ENCODE measurements at regions not wholly inside any gene's neighbourhood (a gene's known extent, or its start where the extent isn't known, plus 50 kb on each side); places are given as distances from the start of the nearest gene placed in this dataset.

DNA sequence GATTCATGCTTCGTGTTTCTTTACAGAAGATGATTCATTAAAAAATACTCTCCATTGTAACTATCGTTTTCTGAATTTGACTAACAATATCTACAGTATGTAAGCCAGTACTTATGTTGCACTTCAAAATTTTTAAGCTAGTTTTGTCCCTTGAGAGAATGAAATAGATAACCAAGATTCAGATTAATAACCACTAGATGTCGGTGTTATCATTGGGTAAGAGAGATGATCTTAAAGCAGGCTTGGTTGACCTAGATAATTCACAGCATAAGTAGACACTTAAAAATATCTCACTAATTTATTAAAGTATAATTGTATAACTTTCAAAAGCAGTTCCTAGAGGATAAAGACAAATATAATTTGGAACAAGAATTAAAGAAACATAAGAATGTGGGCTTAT, 430.9 kb downstream of the C4orf33 start:
- DNase-seq (ENCODE audit: low read depth): peak; percentile 41
- no peaks in the 10 kb centered on the region for H3K36me3 ChIP-seq (ENCODE audit: control insufficient read depth, insufficient read depth, low read length)
- no peaks in the 10 kb centered on the region for H3K27me3 ChIP-seq (ENCODE audit: control insufficient read depth, insufficient read depth, low read length)
- no peak overlapping the region for H3K4me3 ChIP-seq (ENCODE audit: low read depth, low read length)
- FAIRE-seq: no peak
- TF ChIP-seq, protein P1, sequence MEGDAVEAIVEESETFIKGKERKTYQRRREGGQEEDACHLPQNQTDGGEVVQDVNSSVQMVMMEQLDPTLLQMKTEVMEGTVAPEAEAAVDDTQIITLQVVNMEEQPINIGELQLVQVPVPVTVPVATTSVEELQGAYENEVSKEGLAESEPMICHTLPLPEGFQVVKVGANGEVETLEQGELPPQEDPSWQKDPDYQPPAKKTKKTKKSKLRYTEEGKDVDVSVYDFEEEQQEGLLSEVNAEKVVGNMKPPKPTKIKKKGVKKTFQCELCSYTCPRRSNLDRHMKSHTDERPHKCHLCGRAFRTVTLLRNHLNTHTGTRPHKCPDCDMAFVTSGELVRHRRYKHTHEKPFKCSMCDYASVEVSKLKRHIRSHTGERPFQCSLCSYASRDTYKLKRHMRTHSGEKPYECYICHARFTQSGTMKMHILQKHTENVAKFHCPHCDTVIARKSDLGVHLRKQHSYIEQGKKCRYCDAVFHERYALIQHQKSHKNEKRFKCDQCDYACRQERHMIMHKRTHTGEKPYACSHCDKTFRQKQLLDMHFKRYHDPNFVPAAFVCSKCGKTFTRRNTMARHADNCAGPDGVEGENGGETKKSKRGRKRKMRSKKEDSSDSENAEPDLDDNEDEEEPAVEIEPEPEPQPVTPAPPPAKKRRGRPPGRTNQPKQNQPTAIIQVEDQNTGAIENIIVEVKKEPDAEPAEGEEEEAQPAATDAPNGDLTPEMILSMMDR (IDR thresholded peaks at IDR 0.05; ENCODE audit: insufficient read depth, low read length, severe bottlenecking): peak; percentile 8

DNA sequence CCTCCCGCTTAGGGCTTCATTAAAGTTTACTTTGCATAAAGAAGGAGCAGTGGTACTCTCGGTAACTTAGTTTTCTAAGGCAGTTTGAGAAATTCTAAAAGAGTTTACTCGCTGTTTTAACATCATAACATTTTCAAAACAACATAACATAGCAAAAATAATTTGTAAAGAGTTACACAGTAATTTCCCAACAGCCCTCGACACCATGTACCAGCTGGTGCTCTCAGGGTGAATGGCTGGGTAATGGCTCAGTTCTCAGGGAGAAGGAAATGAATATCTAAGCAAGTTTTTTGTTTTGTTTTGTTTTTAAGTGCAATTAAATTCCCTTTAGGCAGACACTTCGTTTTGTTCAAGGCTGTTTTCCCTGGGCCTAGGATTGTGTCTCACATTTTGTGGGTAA, 435.3 kb downstream of the C4orf33 start:
- Histone ChIP-seq H3K27me3 (ENCODE audit: control insufficient read depth, insufficient read depth, low read length) (no peaks in the 10 kb centered on the region), H3K36me3 (ENCODE audit: control insufficient read depth, insufficient read depth, low read length) (no peaks in the 10 kb centered on the region), H3K4me3 (ENCODE audit: low read depth, low read length) (no peak overlapping the region)
- TF ChIP-seq, protein P1 (IDR thresholded peaks at IDR 0.05; ENCODE audit: insufficient read depth, low read length, severe bottlenecking): no peak
- DNase-seq (ENCODE audit: low read depth): no peak
- no peak for FAIRE-seq

DNA sequence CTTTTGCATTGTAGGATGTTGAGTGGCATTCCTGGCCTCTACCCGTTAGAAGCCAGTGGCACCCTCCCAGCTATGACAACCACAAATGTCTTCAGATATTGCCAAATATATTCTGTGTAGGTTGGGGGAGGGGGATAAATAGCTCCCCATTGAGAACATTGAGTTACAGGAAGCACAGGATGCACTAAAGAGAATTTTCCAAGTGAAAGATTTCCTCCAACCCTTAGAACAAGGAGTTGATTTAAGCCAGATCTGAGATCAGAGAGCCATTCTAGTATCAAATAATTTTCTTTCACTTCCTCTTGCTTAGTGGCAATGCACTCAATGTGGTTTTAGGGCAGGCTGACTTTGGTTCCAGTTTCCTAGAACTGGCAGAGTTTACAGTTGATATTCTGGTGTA, 436.6 kb downstream of the C4orf33 start:
- TF ChIP-seq, protein P1 (IDR thresholded peaks at IDR 0.05; ENCODE audit: insufficient read depth, low read length, severe bottlenecking): no peak
- no peaks in the 10 kb centered on the region for H3K36me3 ChIP-seq (ENCODE audit: control insufficient read depth, insufficient read depth, low read length)
- no peak overlapping the region for H3K4me3 ChIP-seq (ENCODE audit: low read depth, low read length)
- H3K27me3 ChIP-seq (ENCODE audit: control insufficient read depth, insufficient read depth, low read length): no peaks in the 10 kb centered on the region
- DNase-seq (ENCODE audit: low read depth) (no peak), FAIRE-seq (no peak)

DNA sequence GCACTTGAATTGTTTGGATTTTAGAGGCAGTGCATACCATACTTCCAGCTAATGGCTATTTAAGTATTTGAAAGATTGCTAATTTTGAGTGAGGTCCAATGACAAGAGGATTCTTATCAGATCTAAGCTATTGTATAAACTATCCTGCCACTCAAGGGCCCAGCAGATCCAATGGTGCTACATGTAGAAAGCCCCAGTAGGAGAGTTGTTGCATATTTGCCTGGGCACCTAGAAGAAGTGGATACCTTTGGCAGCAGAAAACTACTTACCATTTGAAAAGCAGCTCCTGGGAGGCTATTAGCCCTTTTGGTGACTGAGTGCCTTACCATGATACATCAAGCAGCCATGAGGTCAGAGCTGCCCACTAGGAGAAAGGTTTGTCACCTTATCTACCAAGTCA, 447.3 kb downstream of the C4orf33 start:
- DNase-seq (ENCODE audit: low read depth) (no peak), FAIRE-seq (no peak)
- TF ChIP-seq, protein P1 (IDR thresholded peaks at IDR 0.05; ENCODE audit: insufficient read depth, low read length, severe bottlenecking): no peak
- Histone ChIP-seq H3K4me3 (ENCODE audit: low read depth, low read length) (no peak overlapping the region), H3K27me3 (ENCODE audit: control insufficient read depth, insufficient read depth, low read length) (no peaks in the 10 kb centered on the region), H3K36me3 (ENCODE audit: control insufficient read depth, insufficient read depth, low read length) (no peaks in the 10 kb centered on the region)

DNA sequence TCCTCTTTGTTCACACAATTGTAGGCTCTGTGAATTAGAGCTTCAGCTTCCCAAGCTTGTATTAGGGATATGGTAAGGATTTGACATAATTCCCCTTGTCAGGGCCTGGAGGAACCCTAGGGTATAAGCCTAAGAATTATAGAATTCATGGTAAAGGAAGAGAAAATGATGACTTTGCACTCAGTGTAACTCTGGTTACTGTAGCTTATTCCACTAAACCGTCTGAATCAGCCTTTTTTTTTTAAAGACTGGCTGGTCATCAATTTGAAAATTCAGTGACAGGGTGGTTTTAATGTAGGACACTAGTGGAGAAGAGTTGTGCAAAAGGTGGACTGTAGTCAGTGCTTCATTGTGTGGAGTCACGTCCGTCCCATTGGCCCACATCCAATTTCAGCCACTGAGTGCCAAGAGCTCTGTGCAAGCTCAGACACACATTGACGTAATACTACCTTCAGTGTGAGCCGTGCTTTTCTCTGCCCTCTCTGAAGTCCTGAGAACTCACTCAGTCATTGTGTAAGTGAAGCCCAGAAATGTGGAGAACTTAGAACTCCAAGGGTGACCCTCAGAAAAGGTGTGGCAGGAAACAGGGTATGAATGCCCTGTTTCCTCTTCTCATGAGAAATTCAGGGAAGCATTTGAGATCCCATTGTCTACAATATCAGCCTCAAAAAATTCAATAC, 449.8 kb downstream of the C4orf33 start:
- no peaks in the 10 kb centered on the region for H3K36me3 ChIP-seq (ENCODE audit: control insufficient read depth, insufficient read depth, low read length)
- H3K4me3 ChIP-seq (ENCODE audit: low read depth, low read length): no peak overlapping the region
- FAIRE-seq: no peak
- no peaks in the 10 kb centered on the region for H3K27me3 ChIP-seq (ENCODE audit: control insufficient read depth, insufficient read depth, low read length)
- TF ChIP-seq, protein P1 (IDR thresholded peaks at IDR 0.05; ENCODE audit: insufficient read depth, low read length, severe bottlenecking): no peak
- peak; percentile 82 for DNase-seq (ENCODE audit: low read depth)

DNA sequence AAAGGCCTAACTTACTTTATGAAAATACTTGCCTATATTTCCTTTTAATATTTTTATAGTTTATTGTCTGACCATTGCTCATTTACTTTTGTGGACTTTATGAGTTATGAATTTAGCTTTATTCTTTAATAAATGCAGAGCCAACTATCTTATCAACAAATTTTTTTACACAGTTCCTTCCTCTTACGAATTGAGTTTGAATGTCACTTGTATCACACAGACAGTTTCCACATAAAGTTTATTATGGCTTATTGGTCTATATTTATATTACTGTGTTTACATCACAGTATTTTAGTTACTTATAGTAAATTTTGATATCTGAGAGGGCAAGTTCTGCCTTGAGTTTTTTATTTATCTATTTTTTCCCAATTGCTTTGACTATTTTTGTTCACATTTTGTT, 450.6 kb downstream of the C4orf33 start:
- Histone ChIP-seq H3K36me3 (ENCODE audit: control insufficient read depth, insufficient read depth, low read length) (no peaks in the 10 kb centered on the region), H3K4me3 (ENCODE audit: low read depth, low read length) (no peak overlapping the region), H3K27me3 (ENCODE audit: control insufficient read depth, insufficient read depth, low read length) (no peaks in the 10 kb centered on the region)
- FAIRE-seq: no peak
- DNase-seq (ENCODE audit: low read depth): no peak
- TF ChIP-seq, protein P1 (IDR thresholded peaks at IDR 0.05; ENCODE audit: insufficient read depth, low read length, severe bottlenecking): no peak
